ENCODE measurements at regions not wholly inside any gene's neighbourhood (a gene's known extent, or its start where the extent isn't known, plus 50 kb on each side); places are given as distances from the start of the nearest gene placed in this dataset.

DNA sequence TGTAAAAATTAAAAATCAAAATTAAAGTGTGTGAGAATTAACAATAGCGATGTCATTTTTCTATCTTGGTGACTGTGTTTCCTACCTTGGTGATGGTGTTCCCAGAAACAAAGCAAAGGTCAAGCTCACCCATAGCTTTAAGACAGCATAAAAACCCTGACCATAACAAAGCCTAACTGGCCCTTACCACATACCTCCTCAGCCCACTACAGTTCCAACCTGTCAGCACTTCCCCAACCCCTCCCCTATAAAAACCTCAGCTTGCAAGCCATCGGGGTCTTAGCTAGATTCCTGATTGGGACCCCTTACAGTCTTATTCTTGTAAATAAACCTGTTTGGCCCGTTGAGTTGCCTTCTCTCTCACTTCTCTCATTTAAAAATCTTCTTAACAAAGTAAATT lies 484.4 kb upstream of the PCDH20 start:
- BruUV-seq (replicated peaks): no TSS peak
- DNase-seq (ENCODE audit: low read depth, low spot score) (no peak), ATAC-seq (no peak)
- POLR2A ChIA-PET: no interaction called here
- Histone ChIP-seq H3K9me2 (ENCODE audit: insufficient read depth) (no peaks in the 10 kb centered on the region), H3K36me3 (ENCODE audit: control insufficient read depth in 1 of 2, insufficient read depth in 2 of 2, low read length in 2 of 2) (no peaks in the 10 kb centered on the region), H2AFZ (ENCODE audit: low read depth, low read length, poor library complexity, severe bottlenecking) (no peak overlapping the region), H3K4me3 (replicated peaks in 1 of 2; ENCODE audit: low read depth in 1 of 2, low read length in 2 of 2) (no peak overlapping the region), H4K20me1 (ENCODE audit: insufficient read depth) (no peaks in the 10 kb centered on the region; the same call in 1 of the 2 replicates), H3K9me3 (ENCODE audit: control insufficient read depth in 1 of 2, insufficient read depth in 1 of 2, low read depth in 1 of 2, low read length in 2 of 2) (no peaks in the 10 kb centered on the region), H3K4me2 (ENCODE audit: low read length) (no peak overlapping the region), H3K9ac (ENCODE audit: low read length) (no peak overlapping the region), H3K4me1 (ENCODE audit: control insufficient read depth in 1 of 2, insufficient read depth in 2 of 2, low read length in 2 of 2) (no peaks in the 10 kb centered on the region), H3K79me2 (ENCODE audit: insufficient read depth, low read length) (no peaks in the 10 kb centered on the region), H3K27ac (ENCODE audit: low read depth, low read length) (no peak overlapping the region), H3K27me3 (ENCODE audit: insufficient read depth, low read length) (no peaks in the 10 kb centered on the region)
- RAD21 ChIA-PET (ENCODE audit: low non-redundant PET in 1 of 2, low total read pairs in 2 of 2, uncharacterized antibody in 2 of 2, unreplicated experiment in 2 of 2): no interaction called here
- TF ChIP-seq, protein P1, sequence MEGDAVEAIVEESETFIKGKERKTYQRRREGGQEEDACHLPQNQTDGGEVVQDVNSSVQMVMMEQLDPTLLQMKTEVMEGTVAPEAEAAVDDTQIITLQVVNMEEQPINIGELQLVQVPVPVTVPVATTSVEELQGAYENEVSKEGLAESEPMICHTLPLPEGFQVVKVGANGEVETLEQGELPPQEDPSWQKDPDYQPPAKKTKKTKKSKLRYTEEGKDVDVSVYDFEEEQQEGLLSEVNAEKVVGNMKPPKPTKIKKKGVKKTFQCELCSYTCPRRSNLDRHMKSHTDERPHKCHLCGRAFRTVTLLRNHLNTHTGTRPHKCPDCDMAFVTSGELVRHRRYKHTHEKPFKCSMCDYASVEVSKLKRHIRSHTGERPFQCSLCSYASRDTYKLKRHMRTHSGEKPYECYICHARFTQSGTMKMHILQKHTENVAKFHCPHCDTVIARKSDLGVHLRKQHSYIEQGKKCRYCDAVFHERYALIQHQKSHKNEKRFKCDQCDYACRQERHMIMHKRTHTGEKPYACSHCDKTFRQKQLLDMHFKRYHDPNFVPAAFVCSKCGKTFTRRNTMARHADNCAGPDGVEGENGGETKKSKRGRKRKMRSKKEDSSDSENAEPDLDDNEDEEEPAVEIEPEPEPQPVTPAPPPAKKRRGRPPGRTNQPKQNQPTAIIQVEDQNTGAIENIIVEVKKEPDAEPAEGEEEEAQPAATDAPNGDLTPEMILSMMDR (IDR thresholded peaks at IDR 0.05 in 2 of 3, conservative IDR thresholded peaks at IDR 0.05 in 1 of 3; ENCODE audit: borderline replicate concordance in 1 of 3, insufficient read depth in 1 of 3, low read depth in 2 of 3, low read length in 2 of 3): no peak
- TF ChIP-seq EZH2phosphoT487 (IDR thresholded peaks at IDR 0.05; ENCODE audit: borderline replicate concordance) (no peak), JUND (IDR thresholded peaks at IDR 0.05) (no peak), ELF1 (IDR thresholded peaks at IDR 0.05; ENCODE audit: borderline replicate concordance, low read depth) (no peak), MAX (IDR thresholded peaks at IDR 0.05) (no peak), EGR1 (IDR thresholded peaks at IDR 0.05; ENCODE audit: low read depth) (no peak), SIN3A (IDR thresholded peaks at IDR 0.05; ENCODE audit: low read depth) (no peak), TCF7L2 (IDR thresholded peaks at IDR 0.05; ENCODE audit: borderline replicate concordance, extremely low read depth, insufficient read depth, insufficient read length) (no peak), EZH2 (IDR thresholded peaks at IDR 0.05) (no peak), CEBPB (IDR thresholded peaks at IDR 0.05; ENCODE audit: low read depth) (no peak), ZNF274 (IDR thresholded peaks at IDR 0.05; ENCODE audit: low read depth, low read length) (no peak)
- TF ChIP-seq, protein P2, sequence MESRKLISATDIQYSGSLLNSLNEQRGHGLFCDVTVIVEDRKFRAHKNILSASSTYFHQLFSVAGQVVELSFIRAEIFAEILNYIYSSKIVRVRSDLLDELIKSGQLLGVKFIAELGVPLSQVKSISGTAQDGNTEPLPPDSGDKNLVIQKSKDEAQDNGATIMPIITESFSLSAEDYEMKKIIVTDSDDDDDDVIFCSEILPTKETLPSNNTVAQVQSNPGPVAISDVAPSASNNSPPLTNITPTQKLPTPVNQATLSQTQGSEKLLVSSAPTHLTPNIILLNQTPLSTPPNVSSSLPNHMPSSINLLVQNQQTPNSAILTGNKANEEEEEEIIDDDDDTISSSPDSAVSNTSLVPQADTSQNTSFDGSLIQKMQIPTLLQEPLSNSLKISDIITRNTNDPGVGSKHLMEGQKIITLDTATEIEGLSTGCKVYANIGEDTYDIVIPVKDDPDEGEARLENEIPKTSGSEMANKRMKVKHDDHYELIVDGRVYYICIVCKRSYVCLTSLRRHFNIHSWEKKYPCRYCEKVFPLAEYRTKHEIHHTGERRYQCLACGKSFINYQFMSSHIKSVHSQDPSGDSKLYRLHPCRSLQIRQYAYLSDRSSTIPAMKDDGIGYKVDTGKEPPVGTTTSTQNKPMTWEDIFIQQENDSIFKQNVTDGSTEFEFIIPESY (IDR thresholded peaks at IDR 0.05; ENCODE audit: extremely low read depth, insufficient replicate concordance, low read length): no peak
- TF ChIP-seq, protein P3, sequence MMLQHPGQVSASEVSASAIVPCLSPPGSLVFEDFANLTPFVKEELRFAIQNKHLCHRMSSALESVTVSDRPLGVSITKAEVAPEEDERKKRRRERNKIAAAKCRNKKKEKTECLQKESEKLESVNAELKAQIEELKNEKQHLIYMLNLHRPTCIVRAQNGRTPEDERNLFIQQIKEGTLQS (IDR thresholded peaks at IDR 0.05): no peak
- CTCF ChIA-PET: no interaction called here
- intact Hi-C loops (cut with micrococcal nuclease): no loop called here

Measured in HCT116 (cell line).